CD14-positive monocyte (primary cell): ENCODE measurements at regions not wholly inside any gene's neighbourhood (a gene's known extent, or its start where the extent isn't known, plus 50 kb on each side); places are given as distances from the start of the nearest gene placed in this dataset.

ENCODE experiments used
- DNase-seq, 3 donors: peaks; one replicate each; pipeline ENCODE4 v3.0.0-alpha.2; 2011 to 2022
- H2AFZ ChIP-seq: 2 replicates; pipeline ENCODE4 v1.6.0; 2012; ENCODE audit warnings: mild to moderate bottlenecking, low read depth, low read length, inconsistent platforms; ENCODE audit not compliant: insufficient read depth, poor library complexity, severe bottlenecking
- H3K27ac ChIP-seq, 2 donors: 1 replicate in 1 of 2; 2 replicates in 1 of 2; pipeline ENCODE4 v1.5.1; 2012 to 2013; ENCODE audit warnings: low read length in 2 of 2, control low read depth in 1 of 2, inconsistent platforms in 1 of 2, low read depth in 1 of 2, mild to moderate bottlenecking in 1 of 2
- H3K27me3 ChIP-seq, 2 donors: one replicate each; pipeline versions ENCODE4 v1.6.0 to v1.6.1; 2011 to 2013; ENCODE audit warnings: low read length in 2 of 2; ENCODE audit not compliant: control insufficient read depth in 2 of 2, insufficient read depth in 2 of 2
- H3K36me3 ChIP-seq, 2 donors: replicated peaks in 1 of 2; 1 replicate in 1 of 2; 2 replicates in 1 of 2; pipeline versions ENCODE4 v1.5.1 to v1.6.1; 2012 to 2013; ENCODE audit warnings: low read length in 2 of 2, control low read depth in 1 of 2, inconsistent platforms in 1 of 2, mild to moderate bottlenecking in 1 of 2; ENCODE audit not compliant: insufficient read depth in 2 of 2, control insufficient read depth in 1 of 2
- H3K4me1 ChIP-seq, 2 donors: 1 replicate in 1 of 2; 2 replicates in 1 of 2; pipeline versions ENCODE4 v1.5.1 to v1.6.1; 2012 to 2013; ENCODE audit warnings: low read length in 2 of 2, control low read depth in 1 of 2, inconsistent platforms in 1 of 2, mild to moderate bottlenecking in 1 of 2, moderate library complexity in 1 of 2; ENCODE audit not compliant: insufficient read depth in 2 of 2, control insufficient read depth in 1 of 2
- H3K4me2 ChIP-seq: replicated peaks from 2 replicates; pipeline ENCODE3; 2012; ENCODE audit warnings: low read length, moderate library complexity, mild to moderate bottlenecking; ENCODE audit not compliant: poor library complexity, severe bottlenecking; ENCODE audit errors: extremely low read depth
- H3K4me3 ChIP-seq, 3 experiments: fragments of 200-600 bp in 1 of 3; sonication (generic) in 1 of 3; replicated peaks in 1 of 3; 1 replicate in 2 of 3; 2 replicates in 1 of 3; pipeline ENCODE4 v1.5.1; 2011 to 2013; ENCODE audit warnings: low read length in 3 of 3, mild to moderate bottlenecking in 3 of 3, control low read depth in 2 of 3, low read depth in 2 of 3, inconsistent platforms in 1 of 3, moderate library complexity in 1 of 3
- H3K79me2 ChIP-seq: 2 replicates; pipeline ENCODE4 v1.6.0; 2012; ENCODE audit warnings: mild to moderate bottlenecking, control low read depth, inconsistent platforms, low read length, moderate library complexity; ENCODE audit not compliant: insufficient read depth
- H3K9ac ChIP-seq: 2 replicates; pipeline ENCODE4 v1.6.0; 2017; ENCODE audit warnings: low read length, mild to moderate bottlenecking; ENCODE audit not compliant: insufficient read depth, poor library complexity, severe bottlenecking
- H3K9me3 ChIP-seq, 2 donors: replicated peaks in 1 of 2; 1 replicate in 1 of 2; 2 replicates in 1 of 2; pipeline versions ENCODE4 v1.5.1 to v1.6.1; 2012 to 2013; ENCODE audit warnings: low read length in 2 of 2, control low read depth in 1 of 2; ENCODE audit not compliant: control insufficient read depth in 1 of 2, insufficient read depth in 1 of 2
- H4K20me1 ChIP-seq: 2 replicates; pipeline ENCODE4 v1.6.0; 2012; ENCODE audit warnings: mild to moderate bottlenecking, low read length, control low read depth, moderate library complexity; ENCODE audit not compliant: insufficient read depth
- H3K27ac Mint-ChIP-seq, 7 donors: one replicate each; pipeline ENCODE4 v1.8.0; 2020; ENCODE audit warnings: mild to moderate bottlenecking in 7 of 7, mixed read lengths in 7 of 7, moderate library complexity in 6 of 7, inconsistent platforms in 2 of 7
- H3K27me3 Mint-ChIP-seq, 3 donors: one replicate each; pipeline ENCODE4 v1.8.0; 2021 to 2022; ENCODE audit warnings: low read depth in 3 of 3, mild to moderate bottlenecking in 3 of 3, mixed read lengths in 3 of 3, moderate library complexity in 3 of 3, inconsistent platforms in 1 of 3
- H3K36me3 Mint-ChIP-seq, 2 donors: one replicate each; pipeline ENCODE4 v1.8.0; 2020; ENCODE audit warnings: mixed read lengths in 2 of 2, inconsistent platforms in 1 of 2, mild to moderate bottlenecking in 1 of 2
- H3K4me1 Mint-ChIP-seq: one replicate; pipeline ENCODE4 v1.8.0; 2020; ENCODE audit warnings: mild to moderate bottlenecking, mixed read lengths
- H3K4me3 Mint-ChIP-seq, 2 donors: one replicate each; pipeline ENCODE4 v1.8.0; 2020; ENCODE audit warnings: mild to moderate bottlenecking in 2 of 2, mixed read lengths in 2 of 2, moderate library complexity in 1 of 2
- H3K9me3 Mint-ChIP-seq, 7 donors: one replicate each; pipeline ENCODE4 v1.8.0; 2020 to 2022; ENCODE audit warnings: mixed read lengths in 7 of 7, mild to moderate bottlenecking in 6 of 7, moderate library complexity in 6 of 7, inconsistent platforms in 2 of 7
- CTCF ChIP-seq: fragments of 200-600 bp; IDR thresholded peaks from one replicate; pipeline ENCODE4 v1.8.0; 2022; ENCODE audit warnings: antibody characterized with exemption, mild to moderate bottlenecking
- WGBS: methylation state at CpG from one replicate; pipeline ENCODE4 v1.1.5; 2013; ENCODE audit warnings: missing lambda C conversion rate; ENCODE audit not compliant: insufficient coverage; 5-methylcytosine and 5-hydroxymethylcytosine counted together
- intact Hi-C, 2 donors: fragments of 100-400 bp; cut with micrococcal nuclease; formaldehyde crosslinking; loops; one replicate each; pipeline versions ENCODE4 v1.15.0 to v1.15.1; 2023

DNA sequence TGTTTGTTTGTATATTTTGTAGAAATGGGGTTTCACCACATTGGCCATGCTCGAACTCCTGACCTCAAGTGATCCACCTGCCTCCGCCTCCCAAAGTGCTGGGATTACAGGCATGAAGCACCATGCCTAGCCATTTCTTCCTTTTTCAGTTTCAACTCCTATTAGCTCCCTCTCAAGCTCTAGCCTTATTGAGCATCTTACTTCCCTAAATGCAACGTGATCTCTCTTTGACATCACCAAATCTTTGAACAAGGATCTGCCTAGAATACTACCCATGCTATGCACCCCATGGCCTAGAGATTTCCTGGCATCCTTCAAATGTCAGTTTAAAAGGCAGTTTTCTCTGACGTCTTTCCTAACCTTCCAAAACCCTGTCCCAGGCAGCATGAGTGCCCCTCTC lies 91.1 kb upstream of the NR5A2 start:
- no peaks in the 10 kb centered on the region for H3K79me2 ChIP-seq
- no peak overlapping the region for H3K4me3 ChIP-seq
- peaks cover 13% of the 10 kb centered on the region for H3K4me1 Mint-ChIP-seq
- no peaks in the 10 kb centered on the region for H3K36me3 ChIP-seq
- no peak overlapping the region for H3K4me3 Mint-ChIP-seq
- peak in 2 of 3 donors; percentile 7 to 9 for DNase-seq
- peak overlapping the region in 1 of 7 donors; percentile 55 for H3K27ac Mint-ChIP-seq
- H2AFZ ChIP-seq = no peak overlapping the region
- no peak for TF ChIP-seq CTCF
- 44% methylated on average over 2 of the region's 4 CpGs for WGBS
- H3K4me1 ChIP-seq = peaks cover 4 to 7% of the 10 kb centered on the region in 2 donors
- H3K9me3 ChIP-seq = no peaks in the 10 kb centered on the region
- H3K4me2 ChIP-seq = no peak overlapping the region
- H3K27me3 Mint-ChIP-seq = peaks cover 2 to 5% (median 4%) of the 10 kb centered on the region in 3 donors
- H3K36me3 Mint-ChIP-seq = no peaks in the 10 kb centered on the region
- H4K20me1 ChIP-seq = no peaks in the 10 kb centered on the region
- H3K9me3 Mint-ChIP-seq = no peaks in the 10 kb centered on the region
- no peak overlapping the region for H3K9ac ChIP-seq
- no peak overlapping the region for H3K27ac ChIP-seq
- intact Hi-C loops = no loop called here
- no peaks in the 10 kb centered on the region for H3K27me3 ChIP-seq

DNA sequence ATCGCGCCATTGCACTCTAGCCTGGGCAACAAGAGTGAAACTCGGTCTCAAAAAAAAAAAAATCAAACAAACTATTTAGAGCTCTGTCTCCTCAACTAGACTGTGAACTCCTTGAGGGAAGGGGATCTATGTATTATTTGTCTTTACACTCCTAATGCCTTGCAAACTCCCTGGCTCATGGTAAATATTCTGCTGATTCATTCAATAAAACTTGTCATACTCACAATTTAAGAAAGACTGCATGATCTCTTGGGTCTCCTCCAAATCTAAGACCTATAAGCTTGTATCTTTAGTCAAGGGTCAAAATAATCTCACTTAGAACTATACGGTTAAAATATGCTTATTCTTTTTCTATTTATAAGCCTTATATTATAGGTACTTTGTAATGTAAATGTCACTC lies 90.3 kb upstream of the NR5A2 start:
- Histone ChIP-seq H3K4me2 (no peak overlapping the region), H3K9ac (no peak overlapping the region), H3K27ac (no peak overlapping the region), H3K79me2 (no peaks in the 10 kb centered on the region), H2AFZ (no peak overlapping the region), H3K27me3 (no peaks in the 10 kb centered on the region), H3K4me1 (peaks cover 2 to 4% of the 10 kb centered on the region in 2 donors), H3K9me3 (no peaks in the 10 kb centered on the region), H3K36me3 (no peaks in the 10 kb centered on the region), H3K4me3 (no peak overlapping the region), H4K20me1 (no peaks in the 10 kb centered on the region)
- peaks cover 8% of the 10 kb centered on the region for H3K4me1 Mint-ChIP-seq
- no peak for TF ChIP-seq CTCF
- WGBS = no CpG with 5 or more reads among the region's 4 CpGs
- no peak overlapping the region for H3K4me3 Mint-ChIP-seq
- H3K27me3 Mint-ChIP-seq = peaks cover 2 to 5% (median 4%) of the 10 kb centered on the region in 3 donors
- intact Hi-C loops = no loop called here
- H3K27ac Mint-ChIP-seq = no peak overlapping the region
- no peaks in the 10 kb centered on the region for H3K36me3 Mint-ChIP-seq
- DNase-seq = no peak
- no peaks in the 10 kb centered on the region for H3K9me3 Mint-ChIP-seq
